KBM-7 (cell line): ENCODE measurements at regions not wholly inside any gene's neighbourhood (a gene's known extent, or its start where the extent isn't known, plus 50 kb on each side); places are given as distances from the start of the nearest gene placed in this dataset.
A peak's percentile ranks its signal among the peaks of the same experiment; 100 is the strongest.
"Not testable (repeated sequence)": the region's sequence is repeated elsewhere in the genome, so short reads cannot be mapped to it uniquely, and the experiment has no call there.

Experiments
- DNase-seq: peaks from one replicate; pipeline ENCODE4 v3.0.0-alpha.2; 2015
- in situ Hi-C: fragments of 300-500 bp; cut with MboI; formaldehyde crosslinking; loops from 2 replicates; pipeline ENCODE4 v1.14.3; 2020; ENCODE audit warnings: low sequenced_read_pairs, low pct_unique_long_range_greater_than_20kb, mixed read lengths

- in situ Hi-C loops: no loop called here
- DNase-seq: no peak
Measured at GRCh38 chr1:195878478-195878877, 729.8 kb downstream of the KCNT2 start.

- no peak for DNase-seq
Measured at GRCh38 chr1:195876792-195877191, 731.4 kb downstream of the KCNT2 start.

GRCh38 chr1:195872376-195872775, 735.9 kb downstream of the KCNT2 start:
- peak; percentile 44 for DNase-seq
- in situ Hi-C loops: no loop called here

More at GRCh38 chr1:195876792-195877191, 731.4 kb downstream of the KCNT2 start:
- in situ Hi-C loops: no loop called here

GRCh38 chr1:195867638-195868037, 740.6 kb downstream of the KCNT2 start:
- in situ Hi-C loops: no loop called here
- DNase-seq: no peak

GRCh38 chr1:195866781-195867222, 741.4 kb downstream of the KCNT2 start:
- no peak for DNase-seq

GRCh38 chr1:195866091-195866780, 742.0 kb downstream of the KCNT2 start:
- in situ Hi-C loops: no loop called here
- DNase-seq: no peak

More at GRCh38 chr1:195866781-195867222, 741.4 kb downstream of the KCNT2 start:
- in situ Hi-C loops: no loop called here

GRCh38 chr1:195851804-195852203, 756.4 kb downstream of the KCNT2 start:
- DNase-seq: no peak

GRCh38 chr1:195851016-195851601, 757.1 kb downstream of the KCNT2 start:
- DNase-seq: no peak
- in situ Hi-C loops: no loop called here

More at GRCh38 chr1:195851804-195852203, 756.4 kb downstream of the KCNT2 start:
- in situ Hi-C loops: no loop called here

- no peak for DNase-seq
- in situ Hi-C loops: no loop called here
Measured at GRCh38 chr1:195849180-195849579, 759.1 kb downstream of the KCNT2 start.

GRCh38 chr1:195847957-195848875, 760.0 kb downstream of the KCNT2 start:
- DNase-seq, in situ Hi-C loops: not testable (repeated sequence)

GRCh38 chr1:195831789-195832188, 776.5 kb downstream of the KCNT2 start:
- in situ Hi-C loops: no loop called here
- peak; percentile 21 for DNase-seq

GRCh38 chr1:195828325-195828724, 779.9 kb downstream of the KCNT2 start:
- in situ Hi-C loops: no loop called here
- no peak for DNase-seq

GRCh38 chr1:195820925-195821324, 787.3 kb downstream of the KCNT2 start:
- no peak for DNase-seq
- in situ Hi-C loops: no loop called here

- peak; percentile 18 for DNase-seq
- in situ Hi-C loops: no loop called here
Measured at GRCh38 chr1:195806060-195806459, 802.2 kb downstream of the KCNT2 start.

GRCh38 chr1:195804547-195804946, 803.7 kb downstream of the KCNT2 start:
- in situ Hi-C loops: no loop called here
- no peak for DNase-seq

- in situ Hi-C loops: no loop called here
- no peak for DNase-seq
Measured at GRCh38 chr1:195799016-195799415, 809.2 kb downstream of the KCNT2 start.

- in situ Hi-C loops: no loop called here
- no peak for DNase-seq
Measured at GRCh38 chr1:195794225-195794624, 814.0 kb downstream of the KCNT2 start.

GRCh38 chr1:195791796-195792195, 816.4 kb downstream of the KCNT2 start:
- in situ Hi-C loops: no loop called here
- no peak for DNase-seq

- in situ Hi-C loops: no loop called here
- no peak for DNase-seq
Measured at GRCh38 chr1:195790514-195791168, 817.6 kb downstream of the KCNT2 start.
